ENCODE measurements at regions not wholly inside any gene's neighbourhood (a gene's known extent, or its start where the extent isn't known, plus 50 kb on each side); places are given as distances from the start of the nearest gene placed in this dataset.

GRCh38 chr7:25647872-25648271 lies 419.6 kb upstream of the NPVF start:
- no peak for TF ChIP-seq POLR2A (IDR thresholded peaks at IDR 0.05; ENCODE audit: low read depth, low read length)
- TF ChIP-seq POLR2AphosphoS5 (IDR thresholded peaks at IDR 0.05; ENCODE audit: insufficient read depth, low read depth, low read length), result no peak
